ENCODE measurements at regions not wholly inside any gene's neighbourhood (a gene's known extent, or its start where the extent isn't known, plus 50 kb on each side); places are given as distances from the start of the nearest gene placed in this dataset.

- DNase-seq (ENCODE audit: low read depth) = no peak
Observed at GRCh38 chr10:7478727-7479457, 68.1 kb upstream of the SFMBT2 start.

GRCh38 chr10:7477538-7478334 lies 66.9 kb upstream of the SFMBT2 start:
- DNase-seq (ENCODE audit: low read depth) = no peak

- DNase-seq (ENCODE audit: low read depth) = no peak
Observed at GRCh38 chr10:7475939-7476338, 65.1 kb upstream of the SFMBT2 start.

GRCh38 chr10:7475046-7475911 lies 64.4 kb upstream of the SFMBT2 start:
- no peak for DNase-seq (ENCODE audit: low read depth)

- no peak for DNase-seq (ENCODE audit: low read depth)
Observed at GRCh38 chr10:7474388-7474787, 63.6 kb upstream of the SFMBT2 start.

GRCh38 chr10:7473474-7473873 lies 62.6 kb upstream of the SFMBT2 start:
- no peak for DNase-seq (ENCODE audit: low read depth)

GRCh38 chr10:7471720-7472367 lies 61.0 kb upstream of the SFMBT2 start:
- no peak for DNase-seq (ENCODE audit: low read depth)

- DNase-seq (ENCODE audit: low read depth) = no peak
Observed at GRCh38 chr10:7470371-7470770, 59.5 kb upstream of the SFMBT2 start.

GRCh38 chr10:7467031-7467667 lies 56.3 kb upstream of the SFMBT2 start:
- no peak for DNase-seq (ENCODE audit: low read depth)

- DNase-seq (ENCODE audit: low read depth) = no peak
Observed at GRCh38 chr10:7464691-7465090, 53.9 kb upstream of the SFMBT2 start.

Data from activated T-cell treated with anti-CD3 and anti-CD28 coated beads for 1 hour (primary cell).